GM12892 (cell line): ENCODE measurements at regions not wholly inside any gene's neighbourhood (a gene's known extent, or its start where the extent isn't known, plus 50 kb on each side); places are given as distances from the start of the nearest gene placed in this dataset.

ENCODE experiments used
- POLR2A ChIP-seq: IDR thresholded peaks from 2 replicates; pipeline ENCODE4 v1.6.1; 2011; ENCODE audit warnings: low read depth, low read length, control low read depth
- TAF1 ChIP-seq: IDR thresholded peaks from 2 replicates; pipeline ENCODE4 v1.6.1; 2011; ENCODE audit warnings: low read depth, mild to moderate bottlenecking, control low read depth, low read length, borderline replicate concordance

GRCh38 chr4:151583157-151583914, 174.4 kb downstream of the FHIP1A start:
- no peak for TF ChIP-seq POLR2A
- TF ChIP-seq TAF1 = no peak
